Liver (tissue), 8 donors: ENCODE measurements at regions not wholly inside any gene's neighbourhood (a gene's known extent, or its start where the extent isn't known, plus 50 kb on each side); places are given as distances from the start of the nearest gene placed in this dataset.

Experiments used
- DNase-seq: peaks from one replicate; pipeline ENCODE4 v3.0.0-alpha.2; 2017; ENCODE audit warnings: low spot score
- H3K27ac ChIP-seq, 2 donors: one replicate each; pipeline ENCODE4 v1.7.0; 2013; ENCODE audit warnings: inconsistent platforms in 2 of 2, low read length in 2 of 2, control low read depth in 1 of 2, low read depth in 1 of 2, mild to moderate bottlenecking in 1 of 2
- H3K27me3 ChIP-seq, 4 donors: one replicate each; pipeline versions ENCODE4 v1.6.1 to v1.7.0; 2013; ENCODE audit warnings: low read length in 3 of 4, inconsistent platforms in 1 of 4, mild to moderate bottlenecking in 1 of 4, moderate library complexity in 1 of 4; ENCODE audit not compliant: control insufficient read depth in 4 of 4, insufficient read depth in 4 of 4
- H3K36me3 ChIP-seq, 4 donors: one replicate each; pipeline versions ENCODE4 v1.6.1 to v1.7.0; 2013; ENCODE audit warnings: low read length in 3 of 4, mild to moderate bottlenecking in 3 of 4, low read depth in 1 of 4, moderate library complexity in 1 of 4; ENCODE audit not compliant: control insufficient read depth in 4 of 4, insufficient read depth in 3 of 4
- H3K4me1 ChIP-seq, 4 donors: one replicate each; pipeline versions ENCODE4 v1.6.1 to v1.7.0; 2013; ENCODE audit warnings: low read length in 3 of 4, mild to moderate bottlenecking in 3 of 4, moderate library complexity in 1 of 4; ENCODE audit not compliant: control insufficient read depth in 4 of 4, insufficient read depth in 4 of 4
- H3K4me3 ChIP-seq, 3 donors: one replicate each; pipeline versions ENCODE4 v1.6.1 to v1.7.0; 2013; ENCODE audit warnings: low read length in 3 of 3, control low read depth in 1 of 3, low read depth in 1 of 3, mild to moderate bottlenecking in 1 of 3
- H3K9ac ChIP-seq, 2 donors: one replicate each; pipeline ENCODE4 v1.7.0; 2013; ENCODE audit warnings: low read length in 2 of 2, mild to moderate bottlenecking in 2 of 2, moderate library complexity in 2 of 2, control low read depth in 1 of 2, low read depth in 1 of 2
- H3K9me3 ChIP-seq, 4 donors: one replicate each; pipeline versions ENCODE4 v1.6.1 to v1.7.0; 2013; ENCODE audit warnings: low read length in 3 of 4; ENCODE audit not compliant: control insufficient read depth in 4 of 4
- ATF3 ChIP-seq: IDR thresholded peaks from 2 replicates; pipeline ENCODE4 v1.6.1; 2016; ENCODE audit warnings: antibody characterized with exemption
- CTCF ChIP-seq: fragments of 150-350 bp; IDR thresholded peaks from 2 replicates; pipeline ENCODE4 v1.5.1; 2017; ENCODE audit warnings: improper control_type of control experiment, low read depth, low read length; ENCODE audit not compliant: missing input control
- EGR1 ChIP-seq, 2 donors: IDR thresholded peaks; 2 replicates each; pipeline ENCODE4 v1.6.1; 2016 to 2018; ENCODE audit warnings: antibody characterized with exemption in 2 of 2, low read depth in 2 of 2
- FOXA1 ChIP-seq: IDR thresholded peaks from 2 replicates; pipeline ENCODE4 v1.6.1; 2016; ENCODE audit warnings: antibody characterized with exemption
- FOXA2 ChIP-seq: IDR thresholded peaks from 2 replicates; pipeline ENCODE4 v1.6.1; 2016; ENCODE audit warnings: antibody characterized with exemption
- GABPA ChIP-seq, 2 donors: IDR thresholded peaks in 1 of 2; conservative IDR thresholded peaks in 1 of 2; 2 replicates each; pipeline ENCODE4 v1.6.1; 2016; ENCODE audit warnings: antibody characterized with exemption in 2 of 2, mild to moderate bottlenecking in 1 of 2, moderate library complexity in 1 of 2
- HNF4A ChIP-seq, 2 donors: conservative IDR thresholded peaks; 2 replicates each; pipeline ENCODE4 v1.6.1; 2016; ENCODE audit warnings: antibody characterized with exemption in 2 of 2, mild to moderate bottlenecking in 2 of 2
- HNF4G ChIP-seq: IDR thresholded peaks from 2 replicates; pipeline ENCODE4 v1.6.1; 2016; ENCODE audit warnings: antibody characterized with exemption
- JUND ChIP-seq, 2 donors: IDR thresholded peaks; 2 replicates each; pipeline ENCODE4 v1.6.1; 2016; ENCODE audit warnings: antibody characterized with exemption in 2 of 2
- MAX ChIP-seq: IDR thresholded peaks from 2 replicates; pipeline ENCODE4 v1.6.1; 2016; ENCODE audit warnings: antibody characterized with exemption
- NR2F2 ChIP-seq: IDR thresholded peaks from 2 replicates; pipeline ENCODE4 v1.6.1; 2016; ENCODE audit warnings: antibody characterized with exemption
- RAD21 ChIP-seq, 2 donors: IDR thresholded peaks; 2 replicates each; pipeline ENCODE4 v1.6.1; 2016; ENCODE audit warnings: antibody characterized with exemption in 2 of 2, mild to moderate bottlenecking in 2 of 2
- REST ChIP-seq: IDR thresholded peaks from 2 replicates; pipeline ENCODE4 v1.6.1; 2016; ENCODE audit warnings: antibody characterized with exemption, mild to moderate bottlenecking
- RXRA ChIP-seq, 2 donors: IDR thresholded peaks; 2 replicates each; pipeline ENCODE4 v1.6.1; 2017 to 2018; ENCODE audit warnings: antibody characterized with exemption in 2 of 2, mild to moderate bottlenecking in 1 of 2
- SP1 ChIP-seq: IDR thresholded peaks from 2 replicates; pipeline ENCODE4 v1.6.1; 2018; ENCODE audit warnings: antibody characterized with exemption, mild to moderate bottlenecking
- TAF1 ChIP-seq: conservative IDR thresholded peaks from 2 replicates; pipeline ENCODE4 v1.6.1; 2016; ENCODE audit warnings: antibody characterized with exemption, mild to moderate bottlenecking
- YY1 ChIP-seq: IDR thresholded peaks from 2 replicates; pipeline ENCODE4 v1.6.1; 2016; ENCODE audit warnings: antibody characterized with exemption, mild to moderate bottlenecking
- ZBTB33 ChIP-seq: IDR thresholded peaks from 2 replicates; pipeline ENCODE4 v1.6.1; 2016; ENCODE audit warnings: antibody characterized with exemption
- WGBS: extraction: QIAGEN DNeasy Blood & Tissue Kit; methylation state at CpG from one replicate; pipeline ENCODE4 v1.1.7; 2013; 5-methylcytosine and 5-hydroxymethylcytosine counted together
- donor health status: healthy.
- donor health status: healthy.
- donor health status: healthy.
- donor health status: healthy.
- donor health status: healthy.

GRCh38 chr2:240226672-240227537 is 86.4 kb upstream of the OTOS start:
- Histone ChIP-seq H3K9ac (no peak overlapping the region), H3K4me1 (peaks cover 0 to 3% (median under 1%) of the 10 kb centered on the region in 4 donors), H3K27me3 (peaks cover 0 to 3% (median 0%) of the 10 kb centered on the region in 4 donors), H3K4me3 (no peak overlapping the region), H3K36me3 (no peaks in the 10 kb centered on the region), H3K9me3 (no peaks in the 10 kb centered on the region), H3K27ac (no peak overlapping the region)
- WGBS = 97% methylated on average over 8 of the region's 8 CpGs
- TF ChIP-seq RXRA (IDR thresholded peaks at IDR 0.05) = no peak
- TF ChIP-seq MAX = no peak
- TF ChIP-seq JUND (IDR thresholded peaks at IDR 0.05) = no peak
- TF ChIP-seq EGR1 (IDR thresholded peaks at IDR 0.05; ENCODE audit: low read depth in 2 of 2) = no peak
- TF ChIP-seq FOXA2 = no peak
- TF ChIP-seq SP1 = no peak
- TF ChIP-seq TAF1 = no peak
- TF ChIP-seq HNF4A (conservative IDR thresholded peaks at IDR 0.05) = no peak
- TF ChIP-seq YY1 = no peak
- no peak for TF ChIP-seq HNF4G
- no peak for TF ChIP-seq GABPA (IDR thresholded peaks at IDR 0.05 in 1 of 2, conservative IDR thresholded peaks at IDR 0.05 in 1 of 2)
- TF ChIP-seq CTCF = no peak
- TF ChIP-seq RAD21 (IDR thresholded peaks at IDR 0.05) = no peak
- TF ChIP-seq ZBTB33 = no peak
- TF ChIP-seq REST = no peak
- TF ChIP-seq FOXA1 = no peak
- no peak for TF ChIP-seq NR2F2
- TF ChIP-seq ATF3 = no peak
- no peak for DNase-seq
